GM19035 (cell line): ENCODE measurements at regions not wholly inside any gene's neighbourhood (a gene's known extent, or its start where the extent isn't known, plus 50 kb on each side); places are given as distances from the start of the nearest gene placed in this dataset.
"Not testable (repeated sequence)": the region's sequence is repeated elsewhere in the genome, so short reads cannot be mapped to it uniquely, and the experiment has no call there.

ENCODE experiments used
- ATAC-seq: cut with Tn5 transposase; IDR thresholded peaks from one replicate; pipeline ENCODE4 v1.9.1; 2021; ENCODE audit not compliant: unreplicated experiment

- no peak for ATAC-seq
Observed at GRCh38 chr3:178203650-178204049, 332.6 kb upstream of the KCNMB2 start.

GRCh38 chr3:178205740-178206139, 330.5 kb upstream of the KCNMB2 start:
- ATAC-seq: no peak

GRCh38 chr3:178206521-178206920, 329.7 kb upstream of the KCNMB2 start:
- no peak for ATAC-seq

- not testable (repeated sequence) for ATAC-seq
Observed at GRCh38 chr3:178207161-178207560, 329.1 kb upstream of the KCNMB2 start.

- ATAC-seq: not testable (repeated sequence)
Observed at GRCh38 chr3:178207627-178208026, 328.6 kb upstream of the KCNMB2 start.

GRCh38 chr3:178209116-178209515, 327.1 kb upstream of the KCNMB2 start:
- ATAC-seq: not testable (repeated sequence)

GRCh38 chr3:178209618-178210017, 326.6 kb upstream of the KCNMB2 start:
- ATAC-seq: not testable (repeated sequence)

GRCh38 chr3:178211086-178211485, 325.1 kb upstream of the KCNMB2 start:
- ATAC-seq: not testable (repeated sequence)

- no peak for ATAC-seq
Observed at GRCh38 chr3:178217479-178217878, 318.8 kb upstream of the KCNMB2 start.

GRCh38 chr3:178218231-178218630, 318.0 kb upstream of the KCNMB2 start:
- no peak for ATAC-seq

- not testable (repeated sequence) for ATAC-seq
Observed at GRCh38 chr3:178219661-178220060, 316.6 kb upstream of the KCNMB2 start.

GRCh38 chr3:178223876-178224275, 312.4 kb upstream of the KCNMB2 start:
- ATAC-seq: no peak

- no peak for ATAC-seq
Observed at GRCh38 chr3:178226094-178226493, 310.1 kb upstream of the KCNMB2 start.

- ATAC-seq: no peak
Observed at GRCh38 chr3:178231645-178232044, 304.6 kb upstream of the KCNMB2 start.

- ATAC-seq: no peak
Observed at GRCh38 chr3:178233371-178234071, 302.7 kb upstream of the KCNMB2 start.

- no peak for ATAC-seq
Observed at GRCh38 chr3:178236555-178237277, 299.5 kb upstream of the KCNMB2 start.

GRCh38 chr3:178238179-178238578, 298.1 kb upstream of the KCNMB2 start:
- no peak for ATAC-seq

GRCh38 chr3:178244733-178245709, 291.2 kb upstream of the KCNMB2 start:
- no peak for ATAC-seq

- no peak for ATAC-seq
Observed at GRCh38 chr3:178246004-178246403, 290.2 kb upstream of the KCNMB2 start.

- ATAC-seq: no peak
Observed at GRCh38 chr3:178255315-178255714, 280.9 kb upstream of the KCNMB2 start.

- no peak for ATAC-seq
Observed at GRCh38 chr3:178257491-178257890, 278.7 kb upstream of the KCNMB2 start.
